Gastrocnemius medialis (tissue), 4 donors: ENCODE measurements at regions not wholly inside any gene's neighbourhood (a gene's known extent, or its start where the extent isn't known, plus 50 kb on each side); places are given as distances from the start of the nearest gene placed in this dataset.

Experiments
- CTCF ChIP-seq, 5 experiments: fragments of 450-650 bp in 3 of 5; fragments of 200-600 bp in 2 of 5; sonication (generic) in 2 of 5; IDR thresholded peaks in 4 of 5; conservative IDR thresholded peaks in 1 of 5; 1 replicate in 4 of 5; 2 replicates in 1 of 5; pipeline ENCODE4 v1.5.1; 2016 to 2019; ENCODE audit warnings: antibody characterized with exemption in 5 of 5, mild to moderate bottlenecking in 3 of 5, moderate library complexity in 3 of 5
- POLR2A ChIP-seq, 2 donors: fragments of 450-650 bp; IDR thresholded peaks; one replicate each; pipeline ENCODE4 v1.6.1; 2017; ENCODE audit warnings: antibody characterized with exemption in 2 of 2, mild to moderate bottlenecking in 2 of 2, moderate library complexity in 2 of 2

DNA sequence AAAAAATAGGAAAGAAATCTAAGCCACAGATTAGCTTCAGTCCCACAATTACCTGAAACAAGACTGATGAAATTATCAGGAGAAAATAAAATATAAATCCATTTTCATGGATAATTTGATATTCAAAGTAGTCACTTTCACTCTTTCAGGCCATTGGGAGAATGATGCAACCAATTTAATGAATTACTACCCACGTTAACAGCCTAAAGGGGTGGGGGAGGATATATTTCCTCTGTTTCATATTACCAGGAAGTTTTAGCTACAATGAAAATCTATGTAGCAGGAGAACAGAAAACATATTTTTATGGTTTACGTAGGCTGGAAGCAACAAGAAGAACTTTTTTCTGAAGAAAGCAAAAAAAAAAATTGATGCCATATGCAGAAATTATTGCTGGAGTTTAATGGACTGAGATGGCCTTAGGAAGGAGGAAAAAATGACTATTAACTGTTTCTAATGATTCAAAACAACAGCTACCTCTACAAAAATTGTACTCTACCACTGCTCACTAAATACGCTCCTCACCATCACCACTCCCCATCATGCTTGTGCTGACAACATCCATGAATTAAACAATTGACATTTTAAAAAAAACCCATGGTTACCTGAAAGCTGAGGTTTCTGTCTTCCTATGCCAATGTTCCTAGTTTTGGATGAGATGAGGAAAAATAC is 100.9 kb downstream of the CXXC4 start:
- TF ChIP-seq POLR2A (IDR thresholded peaks at IDR 0.05), result no peak
- TF ChIP-seq CTCF (IDR thresholded peaks at IDR 0.05 in 4 of 5, conservative IDR thresholded peaks at IDR 0.05 in 1 of 5), result no peak
